BJ (cell line): ENCODE measurements at regions not wholly inside any gene's neighbourhood (a gene's known extent, or its start where the extent isn't known, plus 50 kb on each side); places are given as distances from the start of the nearest gene placed in this dataset.

Experiments used
- CTCF ChIA-PET: fragments of 350-600 bp; formaldehyde crosslinking; extraction: SDS; loops from one replicate; lab custom pipeline; 2021; ENCODE audit warnings: antibody characterized with exemption, inconsistent platforms; lab: Yijun Ruan, JAX
- POLR2A ChIA-PET: fragments of 300-600 bp; sonication (Branson Sonifier 250); formaldehyde crosslinking; extraction: SDS; loops from one replicate; lab custom pipeline; 2021; ENCODE audit warnings: antibody characterized with exemption; lab: Charles Lee
- DNase-seq: peaks from one replicate; pipeline ENCODE4 v3.0.0-alpha.2; 2011; ENCODE audit warnings: low read depth
- H3K27me3 ChIP-seq: 2 replicates; pipeline ENCODE4 v1.6.0; 2011; ENCODE audit warnings: low read length; ENCODE audit not compliant: control insufficient read depth, insufficient read depth
- H3K36me3 ChIP-seq: 2 replicates; pipeline ENCODE4 v1.5.1; 2011; ENCODE audit warnings: low read length; ENCODE audit not compliant: control insufficient read depth, insufficient read depth
- H3K4me3 ChIP-seq: 2 replicates; pipeline ENCODE4 v1.5.1; 2011; ENCODE audit warnings: low read depth, mild to moderate bottlenecking, control low read depth, low read length
- CTCF ChIP-seq: IDR thresholded peaks from 2 replicates; pipeline ENCODE4 v1.5.1; 2011; ENCODE audit warnings: low read depth, mild to moderate bottlenecking, control low read depth, inconsistent platforms, low read length, moderate library complexity; ENCODE audit not compliant: insufficient read depth

GRCh38 chr10:78492424-78492823, 458.8 kb downstream of the RPS24 start:
- DNase-seq, result no peak
- Histone ChIP-seq H3K27me3 (no peaks in the 10 kb centered on the region), H3K36me3 (no peaks in the 10 kb centered on the region), H3K4me3 (no peak overlapping the region)
- TF ChIP-seq CTCF, result no peak
- CTCF ChIA-PET, result interaction anchor here (0.6 kb wide), 1 partner anchor 283 kb away, joined by 3 read pairs; no protein-coding TSS in a partner anchor
- POLR2A ChIA-PET, result no interaction called here

GRCh38 chr10:78494179-78494578, 460.5 kb downstream of the RPS24 start:
- Histone ChIP-seq H3K27me3 (no peaks in the 10 kb centered on the region), H3K4me3 (no peak overlapping the region), H3K36me3 (no peaks in the 10 kb centered on the region)
- DNase-seq, result no peak
- no peak for TF ChIP-seq CTCF
- CTCF ChIA-PET, result interaction anchor here (1.1 kb wide), 1 partner anchor 162 kb away, joined by 3 read pairs; no protein-coding TSS in a partner anchor
- POLR2A ChIA-PET, result interaction anchor here (0.6 kb wide), 1 partner anchor 17 kb away, joined by 3 read pairs; no protein-coding TSS in a partner anchor

GRCh38 chr10:78502210-78502936, 468.7 kb downstream of the RPS24 start:
- no peak for DNase-seq
- Histone ChIP-seq H3K36me3 (no peaks in the 10 kb centered on the region), H3K27me3 (no peaks in the 10 kb centered on the region), H3K4me3 (no peak overlapping the region)
- TF ChIP-seq CTCF, result no peak
- CTCF ChIA-PET, result interaction anchor here (0.6 to 1.3 kb wide), 3 partner anchors 9 to 872 kb away, joined by 3 read pairs; no protein-coding TSS in a partner anchor
- POLR2A ChIA-PET, result no interaction called here

GRCh38 chr10:78504181-78504580, 470.5 kb downstream of the RPS24 start:
- POLR2A ChIA-PET, result no interaction called here
- TF ChIP-seq CTCF, result no peak
- CTCF ChIA-PET, result interaction anchor here (1.0 kb wide), 1 partner anchor 46 kb away, joined by 3 read pairs; no protein-coding TSS in a partner anchor

GRCh38 chr10:78505657-78506056, 472.0 kb downstream of the RPS24 start:
- H3K27me3 ChIP-seq, result no peaks in the 10 kb centered on the region
- H3K4me3 ChIP-seq, result no peak overlapping the region
- ChIA-PET POLR2A (no interaction called here), CTCF (interaction anchor here (0.7 kb wide), 1 partner anchor 16 kb away, joined by 3 read pairs; no protein-coding TSS in a partner anchor)
- DNase-seq, result no peak
- no peak for TF ChIP-seq CTCF
- H3K36me3 ChIP-seq, result no peaks in the 10 kb centered on the region

More at GRCh38 chr10:78504181-78504580, 470.5 kb downstream of the RPS24 start:
- Histone ChIP-seq H3K36me3 (no peaks in the 10 kb centered on the region), H3K27me3 (no peaks in the 10 kb centered on the region), H3K4me3 (no peak overlapping the region)
- no peak for DNase-seq
